Esophagus muscularis mucosa (tissue), 4 donors: ENCODE measurements at regions not wholly inside any gene's neighbourhood (a gene's known extent, or its start where the extent isn't known, plus 50 kb on each side); places are given as distances from the start of the nearest gene placed in this dataset.

Experiments
- DNase-seq: peaks from one replicate; pipeline ENCODE4 v3.0.0-alpha.2; 2017; ENCODE audit errors: extremely low spot score
- H3K27ac ChIP-seq, 4 donors: fragments of 200-600 bp; sonication (generic); replicated peaks in 1 of 4; 1 replicate in 3 of 4; 2 replicates in 1 of 4; pipeline ENCODE4 v1.5.1; 2016 to 2019; ENCODE audit warnings: mild to moderate bottlenecking in 1 of 4
- H3K27me3 ChIP-seq, 4 donors: fragments of 200-600 bp; sonication (generic); one replicate each; pipeline versions ENCODE4 v1.5.1 to v1.6.0; 2016 to 2019
- H3K36me3 ChIP-seq, 4 donors: fragments of 200-600 bp; sonication (generic); one replicate each; pipeline ENCODE4 v1.5.1; 2016 to 2019
- H3K4me1 ChIP-seq, 4 donors: fragments of 200-600 bp; sonication (generic); one replicate each; pipeline ENCODE4 v1.5.1; 2016 to 2019
- H3K4me3 ChIP-seq, 4 donors: fragments of 200-600 bp; sonication (generic); 1 replicate in 2 of 4; 2 replicates in 2 of 4; pipeline ENCODE4 v1.5.1; 2016 to 2019; ENCODE audit warnings: mild to moderate bottlenecking in 4 of 4, moderate library complexity in 1 of 4
- H3K9me3 ChIP-seq, 4 donors: fragments of 200-600 bp; sonication (generic); 1 replicate in 3 of 4; 2 replicates in 1 of 4; pipeline ENCODE4 v1.5.1; 2016 to 2019
- EP300 ChIP-seq: sonication (generic); formaldehyde crosslinking; IDR thresholded peaks from one replicate; pipeline ENCODE4 v1.6.1; 2017; ENCODE audit warnings: antibody characterized with exemption
- POLR2A ChIP-seq: fragments of 450-650 bp; IDR thresholded peaks from one replicate; pipeline ENCODE4 v1.6.1; 2017; ENCODE audit warnings: antibody characterized with exemption, moderate library complexity, mild to moderate bottlenecking, low read depth
- POLR2AphosphoS5 ChIP-seq, 2 donors: sonication (generic); formaldehyde crosslinking; IDR thresholded peaks; one replicate each; pipeline ENCODE4 v1.6.1; 2017; ENCODE audit warnings: antibody characterized with exemption in 2 of 2
- WGBS: methylation state at CpG from one replicate; pipeline ENCODE4 v1.1.5; 2018; 5-methylcytosine and 5-hydroxymethylcytosine counted together
- intact Hi-C: fragments of 100-400 bp; cut with DNase I; formaldehyde crosslinking; loops from one replicate; pipeline ENCODE4 v1.15.1; 2023
- TF ChIP-seq, protein P1 (sequence below), 3 experiments: fragments of 200-600 bp in 2 of 3; fragments of 450-650 bp in 1 of 3; sonication (generic) in 2 of 3; IDR thresholded peaks; one replicate each; pipeline ENCODE4 v1.5.1; 2017 to 2019; ENCODE audit warnings: antibody characterized with exemption in 3 of 3, mild to moderate bottlenecking in 2 of 3, moderate library complexity in 1 of 3

DNA sequence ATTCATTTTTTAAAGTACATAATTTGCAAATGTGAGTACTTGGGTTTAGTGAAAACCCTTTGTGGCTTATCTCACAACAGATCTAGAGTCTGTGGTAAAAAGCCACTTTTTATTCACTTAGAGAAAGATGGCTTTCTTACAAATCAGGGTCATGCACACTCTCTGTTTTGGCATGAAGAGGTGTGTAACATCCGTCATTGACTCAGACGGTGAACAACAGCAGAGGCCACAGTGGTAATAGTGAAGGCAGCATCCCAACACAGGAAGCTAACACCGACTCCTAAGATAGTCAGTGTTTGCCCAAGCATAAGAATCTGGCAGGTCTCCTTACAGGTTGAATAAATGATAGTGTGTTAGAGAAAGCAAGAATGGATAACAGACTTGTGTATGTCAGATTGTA, 593.0 kb downstream of the SOX5 start:
- Histone ChIP-seq H3K4me3 (no peak overlapping the region), H3K27me3 (no peaks in the 10 kb centered on the region), H3K9me3 (no peaks in the 10 kb centered on the region), H3K27ac (no peak overlapping the region), H3K36me3 (no peaks in the 10 kb centered on the region), H3K4me1 (peaks cover 0 to 12% (median 8%) of the 10 kb centered on the region in 4 donors)
- WGBS = 97% methylated on average over 3 of the region's 3 CpGs
- intact Hi-C loops = no loop called here
- TF ChIP-seq POLR2AphosphoS5 (IDR thresholded peaks at IDR 0.05) = no peak
- TF ChIP-seq, protein P1, sequence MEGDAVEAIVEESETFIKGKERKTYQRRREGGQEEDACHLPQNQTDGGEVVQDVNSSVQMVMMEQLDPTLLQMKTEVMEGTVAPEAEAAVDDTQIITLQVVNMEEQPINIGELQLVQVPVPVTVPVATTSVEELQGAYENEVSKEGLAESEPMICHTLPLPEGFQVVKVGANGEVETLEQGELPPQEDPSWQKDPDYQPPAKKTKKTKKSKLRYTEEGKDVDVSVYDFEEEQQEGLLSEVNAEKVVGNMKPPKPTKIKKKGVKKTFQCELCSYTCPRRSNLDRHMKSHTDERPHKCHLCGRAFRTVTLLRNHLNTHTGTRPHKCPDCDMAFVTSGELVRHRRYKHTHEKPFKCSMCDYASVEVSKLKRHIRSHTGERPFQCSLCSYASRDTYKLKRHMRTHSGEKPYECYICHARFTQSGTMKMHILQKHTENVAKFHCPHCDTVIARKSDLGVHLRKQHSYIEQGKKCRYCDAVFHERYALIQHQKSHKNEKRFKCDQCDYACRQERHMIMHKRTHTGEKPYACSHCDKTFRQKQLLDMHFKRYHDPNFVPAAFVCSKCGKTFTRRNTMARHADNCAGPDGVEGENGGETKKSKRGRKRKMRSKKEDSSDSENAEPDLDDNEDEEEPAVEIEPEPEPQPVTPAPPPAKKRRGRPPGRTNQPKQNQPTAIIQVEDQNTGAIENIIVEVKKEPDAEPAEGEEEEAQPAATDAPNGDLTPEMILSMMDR (IDR thresholded peaks at IDR 0.05) = no peak
- TF ChIP-seq POLR2A = no peak
- no peak for TF ChIP-seq EP300
- no peak for DNase-seq

DNA sequence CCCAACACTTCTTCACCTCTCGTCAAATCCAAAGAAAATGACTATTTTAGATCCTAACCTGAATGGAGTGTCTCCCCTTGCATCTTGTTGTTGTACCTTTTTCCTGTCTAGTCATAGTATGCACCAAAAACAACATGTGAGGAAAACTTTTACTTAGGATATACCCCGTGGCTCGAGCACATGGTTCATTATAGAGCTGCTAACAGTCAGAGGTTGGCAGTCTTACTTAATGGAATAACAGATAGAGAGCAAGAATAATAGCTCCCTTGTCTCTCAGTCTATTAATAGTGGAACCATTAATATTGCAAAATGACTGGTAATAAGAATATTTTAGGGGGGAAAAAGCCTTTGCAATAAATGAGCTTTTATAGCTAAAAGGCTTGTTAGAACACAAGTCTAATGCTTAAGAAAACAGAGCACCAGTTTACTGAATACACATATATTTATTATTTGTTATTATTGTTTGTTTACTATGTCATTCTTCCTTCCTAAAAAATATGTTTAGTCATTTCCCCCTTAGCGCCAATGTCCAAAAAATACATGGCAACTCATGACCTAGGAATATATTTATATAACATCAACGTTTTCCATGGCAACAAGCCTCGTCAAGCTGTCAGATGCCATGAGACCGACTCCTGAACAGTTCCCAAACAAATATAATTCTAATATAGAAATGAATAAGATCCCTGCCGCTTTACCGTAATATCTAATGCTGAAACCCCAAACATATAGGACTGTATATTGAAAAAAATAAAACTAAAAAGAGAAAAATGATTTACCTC, 592.4 kb downstream of the SOX5 start:
- Histone ChIP-seq H3K9me3 (no peaks in the 10 kb centered on the region), H3K4me3 (no peak overlapping the region), H3K27ac (no peak overlapping the region), H3K36me3 (no peaks in the 10 kb centered on the region), H3K27me3 (no peaks in the 10 kb centered on the region), H3K4me1 (peaks cover 0 to 12% (median 8%) of the 10 kb centered on the region in 4 donors)
- DNase-seq = no peak
- 84% methylated on average over 9 of the region's 9 CpGs for WGBS
- intact Hi-C loops = no loop called here
- TF ChIP-seq POLR2A = no peak
- TF ChIP-seq EP300 = no peak
- TF ChIP-seq, protein P1 (IDR thresholded peaks at IDR 0.05) = no peak
- TF ChIP-seq POLR2AphosphoS5 (IDR thresholded peaks at IDR 0.05) = no peak

DNA sequence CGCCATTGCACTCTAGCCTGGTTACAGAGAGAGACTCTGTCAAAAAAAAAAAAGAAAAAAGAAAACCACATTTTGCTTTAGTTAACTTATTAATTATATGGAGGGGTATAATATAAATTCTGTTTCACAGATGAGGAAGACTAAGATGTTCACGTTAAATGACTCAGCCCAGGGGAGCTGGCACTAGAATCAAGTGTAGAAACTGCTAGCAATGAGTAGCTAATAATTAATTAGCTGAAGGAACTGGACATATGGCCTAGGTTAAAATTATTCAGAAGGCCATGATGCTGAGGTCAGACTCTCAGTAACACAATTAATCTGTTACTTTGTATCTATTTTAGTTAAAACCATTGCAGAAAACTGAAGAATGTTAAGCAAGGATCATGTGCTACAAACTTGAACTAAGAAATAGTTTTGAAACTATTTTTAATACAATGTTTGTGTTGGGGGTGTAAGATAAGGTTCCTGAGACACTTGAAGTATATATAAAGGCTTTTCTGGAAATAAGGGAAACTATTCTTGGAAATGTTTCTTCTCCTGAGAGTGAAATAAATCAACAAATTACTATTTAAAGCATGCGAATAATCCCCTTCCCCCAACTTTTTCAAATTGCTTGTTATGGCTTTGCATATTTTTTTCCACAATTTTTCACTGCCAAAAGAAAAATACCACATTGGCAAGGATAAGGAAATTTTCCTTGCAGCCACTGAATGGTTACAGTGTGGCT, 589.3 kb downstream of the SOX5 start:
- Histone ChIP-seq H3K36me3 (no peaks in the 10 kb centered on the region), H3K9me3 (peaks cover 0 to 9% (median 0%) of the 10 kb centered on the region in 4 donors), H3K4me1 (peaks cover 0 to 12% (median 8%) of the 10 kb centered on the region in 4 donors), H3K27me3 (no peaks in the 10 kb centered on the region), H3K4me3 (no peak overlapping the region), H3K27ac (no peak overlapping the region)
- 51% methylated on average over 3 of the region's 3 CpGs for WGBS
- TF ChIP-seq EP300 (no peak), POLR2AphosphoS5 (IDR thresholded peaks at IDR 0.05) (no peak), POLR2A (no peak)
- TF ChIP-seq, protein P1 (IDR thresholded peaks at IDR 0.05) = no peak
- no peak for DNase-seq
- intact Hi-C loops = no loop called here

DNA sequence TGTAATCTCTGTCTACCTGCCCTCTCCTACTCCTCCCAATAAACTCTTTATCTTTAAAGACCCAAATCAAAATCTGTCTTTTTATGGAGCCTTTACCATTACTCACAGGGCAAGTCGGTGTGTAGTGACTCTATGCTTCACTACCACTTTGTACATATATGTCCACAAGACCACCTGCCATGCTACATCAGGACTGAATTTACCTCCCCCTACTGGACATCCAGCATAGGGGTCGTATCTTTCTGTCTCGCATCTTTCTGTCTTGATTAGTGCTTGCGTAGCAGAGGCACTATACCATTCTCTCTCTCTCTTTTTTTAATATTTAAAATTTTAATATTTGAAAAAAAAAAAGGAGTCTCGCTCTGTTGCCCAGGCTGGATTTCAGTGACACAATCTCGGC, 587.5 kb downstream of the SOX5 start:
- Histone ChIP-seq H3K4me3 (no peak overlapping the region), H3K27me3 (no peaks in the 10 kb centered on the region), H3K27ac (no peak overlapping the region), H3K4me1 (peaks cover 0 to 12% (median 8%) of the 10 kb centered on the region in 4 donors), H3K9me3 (peaks cover 0 to 9% (median 0%) of the 10 kb centered on the region in 4 donors), H3K36me3 (no peaks in the 10 kb centered on the region)
- intact Hi-C loops = no loop called here
- TF ChIP-seq EP300 = no peak
- no peak for TF ChIP-seq POLR2A
- TF ChIP-seq, protein P1 (IDR thresholded peaks at IDR 0.05) = no peak
- DNase-seq = no peak
- 81% methylated on average over 6 of the region's 6 CpGs for WGBS
